WTC11 (cell line): ENCODE measurements at regions not wholly inside any gene's neighbourhood (a gene's known extent, or its start where the extent isn't known, plus 50 kb on each side); places are given as distances from the start of the nearest gene placed in this dataset.

Source experiments
- ATAC-seq: fragments of 200-7000 bp; cut with Tn5 transposase; 2 replicates; pipeline ENCODE4 v1.10.0; 2021; ENCODE audit warnings: mild to moderate bottlenecking, moderate library complexity
- CTCF ChIA-PET: fragments of 300-600 bp; sonication (Branson Sonifier 250); formaldehyde crosslinking; loops from one replicate; lab custom pipeline; 2021; ENCODE audit warnings: antibody characterized with exemption; lab: Charles Lee
- POLR2A ChIA-PET: fragments of 350-600 bp; sonication (Branson Sonifier 250); formaldehyde crosslinking; loops from one replicate; lab custom pipeline; 2021; ENCODE audit warnings: antibody characterized with exemption; lab: Charles Lee
- DNase-seq: peaks from one replicate; pipeline ENCODE4 v3.0.0; 2021; ENCODE audit warnings: low spot score
- H3K27ac Mint-ChIP-seq: 2 replicates; pipeline ENCODE4 v1.8.0; 2021; ENCODE audit warnings: mixed read lengths
- H3K27me3 Mint-ChIP-seq: 2 replicates; pipeline ENCODE4 v1.8.0; 2021; ENCODE audit warnings: low read depth, mild to moderate bottlenecking, moderate library complexity, mixed read lengths
- H3K36me3 Mint-ChIP-seq: 2 replicates; pipeline ENCODE4 v1.8.0; 2021; ENCODE audit warnings: mixed read lengths
- H3K4me1 Mint-ChIP-seq: 2 replicates; pipeline ENCODE4 v1.8.0; 2022; ENCODE audit warnings: mixed read lengths
- H3K4me3 Mint-ChIP-seq: 2 replicates; pipeline ENCODE4 v1.8.0; 2021; ENCODE audit warnings: mild to moderate bottlenecking, moderate library complexity, mixed read lengths
- H3K9me3 Mint-ChIP-seq: 2 replicates; pipeline ENCODE4 v1.8.0; 2021; ENCODE audit warnings: mixed read lengths
- ATF1 ChIP-seq: sonication (generic); formaldehyde crosslinking; IDR thresholded peaks from 2 replicates; pipeline ENCODE4 v1.8.1; 2023; ENCODE audit warnings: mild to moderate bottlenecking, moderate library complexity, missing genetic modification reagents
- CDX4 ChIP-seq: fragments of 250-450 bp; sonication (Bioruptor Pico); IDR thresholded peaks from 2 replicates; pipeline ENCODE4 v1.9.0; 2021; ENCODE audit warnings: moderate library complexity, mild to moderate bottlenecking, inconsistent platforms, borderline replicate concordance
- CREM ChIP-seq: sonication (generic); formaldehyde crosslinking; IDR thresholded peaks from 2 replicates; pipeline ENCODE4 v1.8.1; 2022; ENCODE audit warnings: mild to moderate bottlenecking, missing genetic modification reagents, moderate library complexity
- CTCF ChIP-seq: fragments of 200-600 bp; IDR thresholded peaks from 2 replicates; pipeline ENCODE4 v1.8.0; 2022; ENCODE audit warnings: antibody characterized with exemption
- ETV6 ChIP-seq: sonication (generic); formaldehyde crosslinking; IDR thresholded peaks from 2 replicates; pipeline ENCODE4 v1.8.1; 2022; ENCODE audit warnings: mild to moderate bottlenecking, missing genetic modification reagents
- FOXP4 ChIP-seq: sonication (generic); formaldehyde crosslinking; IDR thresholded peaks from 2 replicates; pipeline ENCODE4 v1.8.0; 2022; ENCODE audit warnings: mild to moderate bottlenecking, missing genetic modification reagents
- GRHL2 ChIP-seq: fragments of 250-450 bp; sonication (Bioruptor Pico); IDR thresholded peaks from 2 replicates; pipeline ENCODE4 v1.8.0; 2022; ENCODE audit warnings: mild to moderate bottlenecking, moderate library complexity; ENCODE audit not compliant: insufficient replicate concordance, severe bottlenecking
- HMGA2 ChIP-seq: fragments of 250-450 bp; sonication (Bioruptor Pico); IDR thresholded peaks from 2 replicates; pipeline ENCODE4 v1.4.0; 2021; ENCODE audit warnings: mild to moderate bottlenecking, moderate library complexity
- HMGXB4 ChIP-seq: sonication (generic); formaldehyde crosslinking; IDR thresholded peaks from 2 replicates; pipeline ENCODE4 v1.8.1; 2023; ENCODE audit warnings: mild to moderate bottlenecking, moderate library complexity, missing genetic modification reagents
- NFATC4 ChIP-seq: fragments of 250-450 bp; sonication (Bioruptor Pico); IDR thresholded peaks from 2 replicates; pipeline ENCODE4 v1.9.0; 2021; ENCODE audit warnings: mild to moderate bottlenecking
- RELA ChIP-seq: sonication (generic); formaldehyde crosslinking; IDR thresholded peaks from 2 replicates; pipeline ENCODE4 v1.8.1; 2022; ENCODE audit warnings: missing genetic modification reagents, mild to moderate bottlenecking, borderline replicate concordance
- RORB ChIP-seq: fragments of 250-450 bp; sonication (Bioruptor Pico); IDR thresholded peaks from 2 replicates; pipeline ENCODE4 v1.9.0; 2021; ENCODE audit warnings: mild to moderate bottlenecking
- SMAD4 ChIP-seq: sonication (generic); formaldehyde crosslinking; IDR thresholded peaks from 2 replicates; pipeline ENCODE4 v1.8.0; 2022; ENCODE audit warnings: mild to moderate bottlenecking, missing genetic modification reagents
- TEAD4 ChIP-seq: sonication (generic); formaldehyde crosslinking; IDR thresholded peaks from 2 replicates; pipeline ENCODE4 v1.8.0; 2022; ENCODE audit warnings: mild to moderate bottlenecking, missing genetic modification reagents
- USF1 ChIP-seq: sonication (generic); formaldehyde crosslinking; IDR thresholded peaks from 2 replicates; pipeline ENCODE4 v1.8.0; 2022; ENCODE audit warnings: mild to moderate bottlenecking, missing genetic modification reagents
- ZNF263 ChIP-seq: sonication (generic); formaldehyde crosslinking; IDR thresholded peaks from 2 replicates; pipeline ENCODE4 v1.8.1; 2022; ENCODE audit warnings: low read depth, mild to moderate bottlenecking, moderate library complexity, missing genetic modification reagents
- ZNF396 ChIP-seq: fragments of 250-450 bp; sonication (Bioruptor Pico); IDR thresholded peaks from 2 replicates; pipeline ENCODE4 v1.8.0; 2021; ENCODE audit warnings: mild to moderate bottlenecking, moderate library complexity, borderline replicate concordance
- ZNF423 ChIP-seq: fragments of 250-450 bp; sonication (Bioruptor Pico); IDR thresholded peaks from 2 replicates; pipeline ENCODE4 v2.1.2; 2022; ENCODE audit warnings: mild to moderate bottlenecking, moderate library complexity
- ZNF671 ChIP-seq: fragments of 250-450 bp; sonication (Bioruptor Pico); IDR thresholded peaks from 2 replicates; pipeline ENCODE4 v1.8.0; 2021; ENCODE audit warnings: mild to moderate bottlenecking
- TF ChIP-seq, protein P1 (sequence below): sonication (generic); formaldehyde crosslinking; IDR thresholded peaks from 2 replicates; pipeline ENCODE4 v1.8.1; 2022; ENCODE audit warnings: mild to moderate bottlenecking, missing genetic modification reagents, moderate library complexity, borderline replicate concordance
- TF ChIP-seq, protein P2 (sequence below): sonication (generic); formaldehyde crosslinking; IDR thresholded peaks from 2 replicates; pipeline ENCODE4 v1.8.1; 2023; ENCODE audit warnings: mild to moderate bottlenecking, missing genetic modification reagents
- TF ChIP-seq, protein P3 (sequence below): fragments of 250-450 bp; sonication (Bioruptor Pico); IDR thresholded peaks from 2 replicates; pipeline ENCODE4 v1.9.0; 2021; ENCODE audit warnings: mild to moderate bottlenecking

DNA sequence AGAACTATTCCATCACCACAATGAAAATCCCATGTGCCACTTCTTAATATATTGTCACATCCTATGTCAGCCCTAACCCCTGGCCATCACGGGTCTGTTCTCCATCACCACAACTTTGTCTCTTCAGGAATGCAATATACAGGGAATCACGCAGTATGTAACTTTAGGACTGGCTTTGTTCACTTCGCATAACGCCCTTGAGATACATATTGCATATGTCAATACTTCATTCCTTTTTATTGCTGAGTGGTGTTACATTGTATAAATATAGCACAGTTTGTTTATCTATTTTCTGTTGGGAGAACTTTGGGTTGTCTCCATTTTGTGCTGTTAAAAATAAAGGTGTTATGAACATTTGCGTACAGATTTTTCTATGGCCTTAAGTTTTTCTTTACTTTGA lies 195.4 kb upstream of the ZMIZ1 start (continued):
- TF ChIP-seq, protein P1, sequence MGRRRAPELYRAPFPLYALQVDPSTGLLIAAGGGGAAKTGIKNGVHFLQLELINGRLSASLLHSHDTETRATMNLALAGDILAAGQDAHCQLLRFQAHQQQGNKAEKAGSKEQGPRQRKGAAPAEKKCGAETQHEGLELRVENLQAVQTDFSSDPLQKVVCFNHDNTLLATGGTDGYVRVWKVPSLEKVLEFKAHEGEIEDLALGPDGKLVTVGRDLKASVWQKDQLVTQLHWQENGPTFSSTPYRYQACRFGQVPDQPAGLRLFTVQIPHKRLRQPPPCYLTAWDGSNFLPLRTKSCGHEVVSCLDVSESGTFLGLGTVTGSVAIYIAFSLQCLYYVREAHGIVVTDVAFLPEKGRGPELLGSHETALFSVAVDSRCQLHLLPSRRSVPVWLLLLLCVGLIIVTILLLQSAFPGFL (CRISPR knock-in tag), result no peak
- TF ChIP-seq SMAD4 (no peak), TEAD4 (CRISPR knock-in tag) (no peak), CTCF (no peak)
- TF ChIP-seq, protein P2, sequence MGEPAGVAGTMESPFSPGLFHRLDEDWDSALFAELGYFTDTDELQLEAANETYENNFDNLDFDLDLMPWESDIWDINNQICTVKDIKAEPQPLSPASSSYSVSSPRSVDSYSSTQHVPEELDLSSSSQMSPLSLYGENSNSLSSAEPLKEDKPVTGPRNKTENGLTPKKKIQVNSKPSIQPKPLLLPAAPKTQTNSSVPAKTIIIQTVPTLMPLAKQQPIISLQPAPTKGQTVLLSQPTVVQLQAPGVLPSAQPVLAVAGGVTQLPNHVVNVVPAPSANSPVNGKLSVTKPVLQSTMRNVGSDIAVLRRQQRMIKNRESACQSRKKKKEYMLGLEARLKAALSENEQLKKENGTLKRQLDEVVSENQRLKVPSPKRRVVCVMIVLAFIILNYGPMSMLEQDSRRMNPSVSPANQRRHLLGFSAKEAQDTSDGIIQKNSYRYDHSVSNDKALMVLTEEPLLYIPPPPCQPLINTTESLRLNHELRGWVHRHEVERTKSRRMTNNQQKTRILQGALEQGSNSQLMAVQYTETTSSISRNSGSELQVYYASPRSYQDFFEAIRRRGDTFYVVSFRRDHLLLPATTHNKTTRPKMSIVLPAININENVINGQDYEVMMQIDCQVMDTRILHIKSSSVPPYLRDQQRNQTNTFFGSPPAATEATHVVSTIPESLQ (CRISPR knock-in tag), result no peak

GRCh38 chr10:78875331-78875877 lies 193.4 kb upstream of the ZMIZ1 start:
- ATAC-seq (peak; percentile 80), DNase-seq (no peak)
- POLR2A ChIA-PET, result no interaction called here
- Mint-ChIP-seq H3K4me3 (no peak overlapping the region), H3K4me1 (peaks cover 19% of the 10 kb centered on the region), H3K36me3 (no peaks in the 10 kb centered on the region), H3K9me3 (no peaks in the 10 kb centered on the region), H3K27ac (no peak overlapping the region), H3K27me3 (peaks cover 64% of the 10 kb centered on the region)
- no peak for TF ChIP-seq RORB (CRISPR knock-in tag)
- TF ChIP-seq ZNF423, result peak; percentile 47
- CTCF ChIA-PET, result interaction anchor here (0.7 to 1.5 kb wide), 4 partner anchors 22 to 417 kb away, joined by 3 to 5 read pairs (median 3); no protein-coding TSS in a partner anchor

GRCh38 chr10:78875932-78876331 lies 192.8 kb upstream of the ZMIZ1 start:
- ATAC-seq, result peak; percentile 18; the same call in 1 of the 2 replicates
- Mint-ChIP-seq H3K27me3 (peaks cover 64% of the 10 kb centered on the region), H3K4me3 (no peak overlapping the region), H3K27ac (no peak overlapping the region), H3K4me1 (peaks cover 19% of the 10 kb centered on the region), H3K36me3 (no peaks in the 10 kb centered on the region), H3K9me3 (no peaks in the 10 kb centered on the region)
- DNase-seq, result no peak
- POLR2A ChIA-PET, result no interaction called here
- CTCF ChIA-PET, result interaction anchor here (0.7 to 1.5 kb wide), 4 partner anchors 23 to 417 kb away, joined by 3 to 5 read pairs (median 3); no protein-coding TSS in a partner anchor
- TF ChIP-seq USF1 (CRISPR knock-in tag) (no peak), RELA (CRISPR knock-in tag) (no peak), NFATC4 (no peak), ZNF671 (CRISPR knock-in tag) (no peak), RORB (CRISPR knock-in tag) (no peak), ETV6 (no peak), CDX4 (no peak), HMGA2 (CRISPR knock-in tag) (no peak), ZNF396 (no peak), HMGXB4 (CRISPR knock-in tag) (no peak), ATF1 (CRISPR knock-in tag) (no peak), ZNF263 (CRISPR knock-in tag) (no peak), CREM (no peak), FOXP4 (CRISPR knock-in tag) (no peak), GRHL2 (CRISPR knock-in tag) (no peak)
- TF ChIP-seq, protein P3, sequence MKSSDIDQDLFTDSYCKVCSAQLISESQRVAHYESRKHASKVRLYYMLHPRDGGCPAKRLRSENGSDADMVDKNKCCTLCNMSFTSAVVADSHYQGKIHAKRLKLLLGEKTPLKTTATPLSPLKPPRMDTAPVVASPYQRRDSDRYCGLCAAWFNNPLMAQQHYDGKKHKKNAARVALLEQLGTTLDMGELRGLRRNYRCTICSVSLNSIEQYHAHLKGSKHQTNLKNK (CRISPR knock-in tag), result no peak
- TF ChIP-seq, protein P1 (CRISPR knock-in tag), result no peak
